GM19324 (cell line): ENCODE measurements at regions not wholly inside any gene's neighbourhood (a gene's known extent, or its start where the extent isn't known, plus 50 kb on each side); places are given as distances from the start of the nearest gene placed in this dataset.

Experiments
- ATAC-seq: cut with Tn5 transposase; IDR thresholded peaks from one replicate; pipeline ENCODE4 v1.9.1; 2021; ENCODE audit warnings: mild to moderate bottlenecking, moderate library complexity; ENCODE audit not compliant: unreplicated experiment, low FRiP score

GRCh38 chr2:157935378-157935906 lies 59.3 kb upstream of the ACVR1 start:
- no peak for ATAC-seq

GRCh38 chr2:157934684-157935377 lies 58.7 kb upstream of the ACVR1 start:
- ATAC-seq, result no peak

- no peak for ATAC-seq
Measured at GRCh38 chr2:157933160-157933920, 57.2 kb upstream of the ACVR1 start.

GRCh38 chr2:157932480-157933159 lies 56.5 kb upstream of the ACVR1 start:
- no peak for ATAC-seq

- ATAC-seq, result no peak
Measured at GRCh38 chr2:157931542-157931941, 55.4 kb upstream of the ACVR1 start.

GRCh38 chr2:157930728-157931127 lies 54.6 kb upstream of the ACVR1 start:
- ATAC-seq, result no peak

GRCh38 chr2:157929871-157930667 lies 53.9 kb upstream of the ACVR1 start:
- ATAC-seq, result no peak

- ATAC-seq, result no peak
Measured at GRCh38 chr2:157928372-157928771, 52.2 kb upstream of the ACVR1 start.

- no peak for ATAC-seq
Measured at GRCh38 chr2:157927155-157927554, 51.0 kb upstream of the ACVR1 start.
